ENCODE measurements at regions not wholly inside any gene's neighbourhood (a gene's known extent, or its start where the extent isn't known, plus 50 kb on each side); places are given as distances from the start of the nearest gene placed in this dataset.

DNA sequence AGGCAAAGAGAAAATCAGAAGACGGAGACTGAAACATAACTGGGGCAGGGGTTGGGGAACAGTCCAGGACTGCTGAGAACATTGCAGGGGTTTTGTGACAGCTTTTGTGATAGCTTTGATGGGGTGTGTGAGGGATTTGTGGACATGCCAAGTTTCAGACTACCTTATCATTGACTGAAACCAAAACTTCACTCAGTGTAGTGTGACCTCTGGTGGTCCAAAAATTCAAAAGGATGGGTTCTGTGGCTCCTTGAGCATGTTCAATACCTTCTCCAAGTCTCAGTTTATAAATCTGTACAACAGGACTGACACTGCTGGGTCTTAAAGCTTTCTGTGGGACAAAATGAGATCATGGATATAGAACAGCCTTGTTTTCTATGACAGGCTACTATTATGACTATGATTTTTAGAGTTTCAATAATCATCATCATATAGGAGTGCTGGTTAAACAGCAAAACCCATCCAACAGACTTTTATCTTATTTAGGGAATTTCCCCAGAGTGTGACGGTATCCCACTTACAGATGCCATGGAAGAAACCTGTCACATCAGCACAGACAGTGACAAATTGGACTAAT is 259.2 kb upstream of the SLC14A2 start:
- no peak overlapping the region for H3K27ac ChIP-seq (replicated peaks in 1 of 4)
- H3K9me3 ChIP-seq = no peaks in the 10 kb centered on the region
- H3K4me1 ChIP-seq = peaks cover 0 to 9% (median 3%) of the 10 kb centered on the region in 4 donors
- WGBS = 88% methylated on average over 2 of the region's 2 CpGs
- no peak overlapping the region for H3K4me3 ChIP-seq
- no peaks in the 10 kb centered on the region for H3K27me3 ChIP-seq
- intact Hi-C loops (cut with DNase I) = no loop called here
- TF ChIP-seq EP300 (IDR thresholded peaks at IDR 0.05) (no peak), POLR2A (IDR thresholded peaks at IDR 0.05; ENCODE audit: low read depth) (no peak), POLR2AphosphoS5 (IDR thresholded peaks at IDR 0.05) (no peak)
- TF ChIP-seq, protein P1, sequence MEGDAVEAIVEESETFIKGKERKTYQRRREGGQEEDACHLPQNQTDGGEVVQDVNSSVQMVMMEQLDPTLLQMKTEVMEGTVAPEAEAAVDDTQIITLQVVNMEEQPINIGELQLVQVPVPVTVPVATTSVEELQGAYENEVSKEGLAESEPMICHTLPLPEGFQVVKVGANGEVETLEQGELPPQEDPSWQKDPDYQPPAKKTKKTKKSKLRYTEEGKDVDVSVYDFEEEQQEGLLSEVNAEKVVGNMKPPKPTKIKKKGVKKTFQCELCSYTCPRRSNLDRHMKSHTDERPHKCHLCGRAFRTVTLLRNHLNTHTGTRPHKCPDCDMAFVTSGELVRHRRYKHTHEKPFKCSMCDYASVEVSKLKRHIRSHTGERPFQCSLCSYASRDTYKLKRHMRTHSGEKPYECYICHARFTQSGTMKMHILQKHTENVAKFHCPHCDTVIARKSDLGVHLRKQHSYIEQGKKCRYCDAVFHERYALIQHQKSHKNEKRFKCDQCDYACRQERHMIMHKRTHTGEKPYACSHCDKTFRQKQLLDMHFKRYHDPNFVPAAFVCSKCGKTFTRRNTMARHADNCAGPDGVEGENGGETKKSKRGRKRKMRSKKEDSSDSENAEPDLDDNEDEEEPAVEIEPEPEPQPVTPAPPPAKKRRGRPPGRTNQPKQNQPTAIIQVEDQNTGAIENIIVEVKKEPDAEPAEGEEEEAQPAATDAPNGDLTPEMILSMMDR (IDR thresholded peaks at IDR 0.05) = no peak
- H3K36me3 ChIP-seq = no peaks in the 10 kb centered on the region
- no peak for DNase-seq (ENCODE audit: extremely low spot score)

DNA sequence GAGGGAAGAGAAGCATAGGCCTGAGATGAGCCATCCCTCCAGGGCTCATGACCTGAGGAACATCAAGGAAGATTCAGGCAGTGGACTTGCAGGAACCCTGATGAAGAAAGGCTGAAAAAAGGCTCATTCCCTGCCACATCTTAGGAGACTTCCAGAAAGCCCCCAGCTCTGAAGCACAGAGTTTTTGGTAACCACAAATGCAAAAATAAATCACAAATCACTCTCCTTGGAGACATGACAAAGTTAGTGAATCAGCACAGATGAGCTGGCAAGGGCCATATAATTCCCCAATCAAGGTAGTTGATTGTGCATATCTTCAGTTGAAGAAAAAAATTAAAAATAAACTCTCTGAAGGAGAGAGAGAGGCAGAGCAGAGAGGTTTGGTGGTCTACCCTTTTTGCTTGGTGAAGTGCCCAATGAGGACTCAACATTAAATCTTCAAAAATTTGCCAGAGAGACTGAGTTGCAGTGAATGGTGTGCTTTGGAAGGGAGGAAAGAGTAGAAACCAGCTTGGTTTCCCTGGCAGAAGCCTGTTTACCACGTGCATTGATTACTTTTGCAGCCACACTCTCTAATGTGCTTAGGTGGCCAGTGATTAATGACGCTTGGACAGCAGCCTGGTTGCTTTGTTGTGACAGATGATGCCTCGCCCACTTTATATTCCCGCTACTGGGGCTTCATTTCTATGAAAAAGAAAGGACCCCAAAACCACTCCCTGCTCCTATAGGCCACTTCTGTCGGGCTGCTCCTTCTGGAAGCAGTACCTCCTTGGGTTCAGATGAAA is 257.4 kb upstream of the SLC14A2 start:
- Histone ChIP-seq H3K27ac (replicated peaks in 1 of 4) (no peak overlapping the region), H3K4me3 (no peak overlapping the region), H3K27me3 (no peaks in the 10 kb centered on the region), H3K36me3 (no peaks in the 10 kb centered on the region), H3K9me3 (no peaks in the 10 kb centered on the region), H3K4me1 (peaks cover 0 to 9% (median 3%) of the 10 kb centered on the region in 4 donors)
- no peak for DNase-seq (ENCODE audit: extremely low spot score)
- TF ChIP-seq, protein P1 (IDR thresholded peaks at IDR 0.05) = no peak
- TF ChIP-seq POLR2A (IDR thresholded peaks at IDR 0.05; ENCODE audit: low read depth) (no peak), POLR2AphosphoS5 (IDR thresholded peaks at IDR 0.05) (no peak), EP300 (IDR thresholded peaks at IDR 0.05) (no peak)
- 79% methylated on average over 5 of the region's 5 CpGs for WGBS
- intact Hi-C loops (cut with DNase I) = no loop called here

DNA sequence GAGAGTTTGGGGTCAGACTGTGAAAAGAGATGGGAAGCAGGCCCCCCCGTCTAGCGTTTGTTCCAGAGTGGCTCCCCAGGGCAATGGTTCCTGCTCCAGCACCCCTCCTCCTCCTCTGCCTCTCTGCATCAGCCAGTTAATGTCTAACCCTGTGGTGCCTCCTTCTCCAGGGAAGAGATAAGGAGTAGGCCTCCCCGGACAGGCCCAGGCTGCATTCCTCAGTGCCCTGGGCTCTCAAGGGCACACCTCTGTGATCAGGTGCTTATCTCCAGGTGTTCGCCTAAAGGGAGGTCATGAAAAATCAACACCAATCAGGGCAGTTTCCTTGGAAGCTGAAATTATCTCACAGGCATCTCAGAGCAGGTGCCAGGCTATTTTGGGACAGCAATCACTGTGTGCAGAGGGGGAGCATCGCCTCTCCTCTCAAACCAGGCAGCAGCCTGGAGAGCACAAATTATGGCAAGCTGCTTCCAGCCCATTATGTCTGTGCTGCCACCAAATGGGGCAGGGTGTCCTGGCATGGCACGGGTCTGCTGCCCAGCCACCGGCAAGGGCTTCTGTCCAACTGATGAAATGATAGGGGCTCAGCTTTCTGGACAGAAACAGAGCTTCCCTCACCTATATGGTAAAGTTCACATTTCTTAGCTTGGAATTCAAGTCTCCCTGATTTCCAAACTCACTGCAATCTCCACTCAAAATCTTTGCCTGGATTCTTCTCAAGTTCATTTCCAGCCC is 255.8 kb upstream of the SLC14A2 start:
- TF ChIP-seq POLR2AphosphoS5 (IDR thresholded peaks at IDR 0.05) = no peak
- Histone ChIP-seq H3K27me3 (no peaks in the 10 kb centered on the region), H3K36me3 (no peaks in the 10 kb centered on the region), H3K27ac (replicated peaks in 1 of 4) (no peak overlapping the region), H3K9me3 (no peaks in the 10 kb centered on the region), H3K4me3 (no peak overlapping the region), H3K4me1 (peaks cover 0 to 9% (median 3%) of the 10 kb centered on the region in 4 donors)
- DNase-seq (ENCODE audit: extremely low spot score) = no peak
- WGBS = 88% methylated on average over 6 of the region's 7 CpGs
- intact Hi-C loops (cut with DNase I) = no loop called here

DNA sequence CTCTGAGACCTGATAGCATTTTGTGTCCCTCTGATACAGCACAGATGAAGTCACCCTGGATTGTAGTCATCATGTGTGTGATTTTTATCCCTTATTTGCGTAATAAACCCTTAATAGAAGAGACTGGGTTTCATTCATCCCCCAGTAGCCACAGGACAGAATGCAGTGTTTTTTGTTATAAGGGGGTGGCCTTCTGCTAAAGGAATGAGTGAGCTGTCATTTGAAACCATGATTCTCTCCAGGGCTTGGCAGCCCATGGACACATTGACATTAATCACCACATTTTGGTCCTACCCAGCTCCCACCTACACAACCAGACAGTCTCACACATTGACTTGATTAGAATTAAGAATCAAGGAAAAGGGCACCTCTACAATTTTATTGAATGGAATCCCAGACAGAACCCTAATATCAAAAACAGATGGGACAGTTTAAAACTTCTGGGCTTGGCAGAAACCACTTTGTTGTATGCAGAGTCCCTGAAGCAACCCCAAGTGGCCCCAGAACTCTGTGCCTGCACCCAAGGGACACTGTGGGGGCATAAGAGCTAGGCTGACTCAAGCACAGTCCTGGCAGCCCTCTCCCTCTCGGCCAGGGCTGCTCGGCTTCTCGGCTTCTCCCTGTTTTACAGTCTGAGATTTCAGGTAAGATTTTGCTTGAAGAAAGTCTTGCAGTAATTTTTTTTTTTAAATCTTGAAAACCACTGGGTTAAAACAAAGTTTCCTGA is 254.0 kb upstream of the SLC14A2 start:
- no peaks in the 10 kb centered on the region for H3K36me3 ChIP-seq
- intact Hi-C loops (cut with DNase I) = no loop called here
- no peaks in the 10 kb centered on the region for H3K9me3 ChIP-seq
- 84% methylated on average over 4 of the region's 4 CpGs for WGBS
- no peak for DNase-seq (ENCODE audit: extremely low spot score)
- peaks cover 0 to 9% (median 3%) of the 10 kb centered on the region in 4 donors for H3K4me1 ChIP-seq
- no peaks in the 10 kb centered on the region for H3K27me3 ChIP-seq
- no peak overlapping the region for H3K4me3 ChIP-seq
- H3K27ac ChIP-seq (replicated peaks in 1 of 4) = no peak overlapping the region
- TF ChIP-seq EP300 (IDR thresholded peaks at IDR 0.05) (no peak), POLR2A (IDR thresholded peaks at IDR 0.05; ENCODE audit: low read depth) (no peak), POLR2AphosphoS5 (IDR thresholded peaks at IDR 0.05) (no peak)
- TF ChIP-seq, protein P1 (IDR thresholded peaks at IDR 0.05) = no peak
